Natural killer cell (primary cell): ENCODE measurements at regions not wholly inside any gene's neighbourhood (a gene's known extent, or its start where the extent isn't known, plus 50 kb on each side); places are given as distances from the start of the nearest gene placed in this dataset.

Source experiments
- ATAC-seq, 3 donors: fragments of 150-1000 bp in 2 of 3; fragments of 200-7000 bp in 1 of 3; cut with Tn5 transposase; 1 replicate in 1 of 3; 2 replicates in 2 of 3; pipeline ENCODE4 v1.10.0; 2021; ENCODE audit warnings: mild to moderate bottlenecking in 2 of 3, moderate library complexity in 2 of 3
- DNase-seq, 2 donors: peaks; one replicate each; pipeline versions ENCODE4 v3.0.0 to v3.0.0-alpha.2; 2013 to 2021; ENCODE audit warnings: mixed read lengths in 1 of 2
- H3K27ac ChIP-seq: one replicate; pipeline ENCODE4 v1.5.1; 2013; ENCODE audit warnings: mild to moderate bottlenecking, low read length
- H3K27me3 ChIP-seq: one replicate; pipeline ENCODE4 v1.6.1; 2013; ENCODE audit warnings: low read length; ENCODE audit not compliant: control insufficient read depth, insufficient read depth
- H3K36me3 ChIP-seq: one replicate; pipeline ENCODE4 v1.6.1; 2013; ENCODE audit warnings: low read length; ENCODE audit not compliant: control insufficient read depth, insufficient read depth
- H3K4me1 ChIP-seq: one replicate; pipeline ENCODE4 v1.6.1; 2013; ENCODE audit warnings: low read length; ENCODE audit not compliant: control insufficient read depth, insufficient read depth
- H3K4me3 ChIP-seq: one replicate; pipeline ENCODE4 v1.5.1; 2013; ENCODE audit warnings: low read length
- H3K9me3 ChIP-seq: one replicate; pipeline ENCODE4 v1.6.1; 2013; ENCODE audit warnings: low read length; ENCODE audit not compliant: control insufficient read depth, insufficient read depth
- H3K27ac Mint-ChIP-seq, 2 donors: one replicate each; pipeline ENCODE4 v1.8.0; 2022; ENCODE audit warnings: mild to moderate bottlenecking in 2 of 2, mixed read lengths in 2 of 2, moderate library complexity in 1 of 2
- H3K27me3 Mint-ChIP-seq, 2 donors: one replicate each; pipeline ENCODE4 v1.8.0; 2022; ENCODE audit warnings: low read depth in 2 of 2, mixed read lengths in 2 of 2
- H3K36me3 Mint-ChIP-seq: one replicate; pipeline ENCODE4 v1.8.0; 2022; ENCODE audit warnings: mixed read lengths
- H3K4me1 Mint-ChIP-seq, 2 donors: one replicate each; pipeline ENCODE4 v1.8.0; 2022; ENCODE audit warnings: mixed read lengths in 2 of 2
- H3K4me3 Mint-ChIP-seq: one replicate; pipeline ENCODE4 v1.8.0; 2022; ENCODE audit warnings: mild to moderate bottlenecking, moderate library complexity, mixed read lengths
- H3K9me3 Mint-ChIP-seq, 2 donors: one replicate each; pipeline ENCODE4 v1.8.0; 2022; ENCODE audit warnings: mixed read lengths in 2 of 2
- WGBS: methylation state at CpG from one replicate; pipeline ENCODE4 v1.1.7; 2013; ENCODE audit warnings: missing lambda C conversion rate; ENCODE audit not compliant: insufficient coverage; 5-methylcytosine and 5-hydroxymethylcytosine counted together
- intact Hi-C: fragments of 100-400 bp; cut with micrococcal nuclease; formaldehyde crosslinking; loops from one replicate; pipeline ENCODE4 v1.14.2; 2022
- TF ChIP-seq, protein P1 (sequence below): fragments of 200-600 bp; IDR thresholded peaks from one replicate; pipeline ENCODE4 v1.8.0; 2022; ENCODE audit warnings: antibody characterized with exemption

DNA sequence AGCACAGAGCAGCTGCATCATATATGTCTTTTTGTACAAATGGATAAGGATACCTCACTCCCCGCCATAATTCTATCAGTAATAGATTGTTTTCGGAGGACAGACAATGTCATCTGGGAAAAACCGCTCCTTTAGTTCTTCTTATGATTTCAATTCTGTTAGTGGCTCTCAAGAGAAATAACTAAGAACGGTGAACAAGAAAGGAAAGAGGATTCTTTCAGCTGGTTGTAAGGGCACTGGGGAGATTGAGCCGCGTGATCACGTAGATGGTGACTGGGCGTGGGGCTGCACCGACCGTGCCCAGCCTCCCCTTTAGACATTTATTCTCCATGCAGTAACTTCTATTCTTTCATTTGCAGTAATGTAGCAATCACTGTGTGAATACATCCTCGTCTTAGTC lies 99.4 kb upstream of the PEG3 start:
- H3K9me3 Mint-ChIP-seq = peaks cover 6 to 21% of the 10 kb centered on the region in 2 donors
- H3K4me1 Mint-ChIP-seq = no peaks in the 10 kb centered on the region
- H3K27me3 ChIP-seq = no peaks in the 10 kb centered on the region
- no peak overlapping the region for H3K27ac Mint-ChIP-seq
- H3K4me3 Mint-ChIP-seq = no peak overlapping the region
- TF ChIP-seq, protein P1, sequence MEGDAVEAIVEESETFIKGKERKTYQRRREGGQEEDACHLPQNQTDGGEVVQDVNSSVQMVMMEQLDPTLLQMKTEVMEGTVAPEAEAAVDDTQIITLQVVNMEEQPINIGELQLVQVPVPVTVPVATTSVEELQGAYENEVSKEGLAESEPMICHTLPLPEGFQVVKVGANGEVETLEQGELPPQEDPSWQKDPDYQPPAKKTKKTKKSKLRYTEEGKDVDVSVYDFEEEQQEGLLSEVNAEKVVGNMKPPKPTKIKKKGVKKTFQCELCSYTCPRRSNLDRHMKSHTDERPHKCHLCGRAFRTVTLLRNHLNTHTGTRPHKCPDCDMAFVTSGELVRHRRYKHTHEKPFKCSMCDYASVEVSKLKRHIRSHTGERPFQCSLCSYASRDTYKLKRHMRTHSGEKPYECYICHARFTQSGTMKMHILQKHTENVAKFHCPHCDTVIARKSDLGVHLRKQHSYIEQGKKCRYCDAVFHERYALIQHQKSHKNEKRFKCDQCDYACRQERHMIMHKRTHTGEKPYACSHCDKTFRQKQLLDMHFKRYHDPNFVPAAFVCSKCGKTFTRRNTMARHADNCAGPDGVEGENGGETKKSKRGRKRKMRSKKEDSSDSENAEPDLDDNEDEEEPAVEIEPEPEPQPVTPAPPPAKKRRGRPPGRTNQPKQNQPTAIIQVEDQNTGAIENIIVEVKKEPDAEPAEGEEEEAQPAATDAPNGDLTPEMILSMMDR = no peak
- intact Hi-C loops = no loop called here
- H3K9me3 ChIP-seq = peaks cover 16% of the 10 kb centered on the region
- WGBS = 89% methylated on average over 11 of the region's 11 CpGs
- no peaks in the 10 kb centered on the region for H3K4me1 ChIP-seq
- ATAC-seq (no peak), DNase-seq (no peak)
- no peaks in the 10 kb centered on the region for H3K27me3 Mint-ChIP-seq
- H3K27ac ChIP-seq = no peak overlapping the region
- no peaks in the 10 kb centered on the region for H3K36me3 ChIP-seq
- H3K36me3 Mint-ChIP-seq = peaks cover 4% of the 10 kb centered on the region
- no peak overlapping the region for H3K4me3 ChIP-seq

- Histone ChIP-seq H3K4me1 (no peaks in the 10 kb centered on the region), H3K27me3 (no peaks in the 10 kb centered on the region), H3K27ac (no peak overlapping the region), H3K4me3 (no peak overlapping the region), H3K9me3 (peaks cover 19% of the 10 kb centered on the region), H3K36me3 (no peaks in the 10 kb centered on the region)
- DNase-seq (peak in 1 of 2 donors; percentile 13), ATAC-seq (no peak)
- H3K27ac Mint-ChIP-seq = no peak overlapping the region
- H3K9me3 Mint-ChIP-seq = peaks cover 3 to 16% of the 10 kb centered on the region in 2 donors
- 57% methylated on average over 15 of the region's 17 CpGs for WGBS
- no peaks in the 10 kb centered on the region for H3K27me3 Mint-ChIP-seq
- TF ChIP-seq, protein P1 = no peak
- intact Hi-C loops = no loop called here
- H3K36me3 Mint-ChIP-seq = peaks cover 4% of the 10 kb centered on the region
- no peak overlapping the region for H3K4me3 Mint-ChIP-seq
- H3K4me1 Mint-ChIP-seq = no peaks in the 10 kb centered on the region
Observed at GRCh38 chr19:56942756-56943155, 102.2 kb upstream of the PEG3 start.

- TF ChIP-seq, protein P1 = no peak
- Histone ChIP-seq H3K4me1 (no peaks in the 10 kb centered on the region), H3K36me3 (no peaks in the 10 kb centered on the region), H3K27ac (no peak overlapping the region), H3K9me3 (peaks cover 22% of the 10 kb centered on the region), H3K4me3 (no peak overlapping the region), H3K27me3 (no peaks in the 10 kb centered on the region)
- Mint-ChIP-seq H3K36me3 (peaks cover 6% of the 10 kb centered on the region), H3K9me3 (peaks cover 10 to 13% of the 10 kb centered on the region in 2 donors), H3K27ac (no peak overlapping the region), H3K27me3 (no peaks in the 10 kb centered on the region), H3K4me3 (no peak overlapping the region), H3K4me1 (no peaks in the 10 kb centered on the region)
- DNase-seq (no peak), ATAC-seq (no peak)
- intact Hi-C loops = no loop called here
- 24% methylated on average over 4 of the region's 6 CpGs for WGBS
Observed at GRCh38 chr19:56946159-56946558, 105.6 kb upstream of the PEG3 start.

DNA sequence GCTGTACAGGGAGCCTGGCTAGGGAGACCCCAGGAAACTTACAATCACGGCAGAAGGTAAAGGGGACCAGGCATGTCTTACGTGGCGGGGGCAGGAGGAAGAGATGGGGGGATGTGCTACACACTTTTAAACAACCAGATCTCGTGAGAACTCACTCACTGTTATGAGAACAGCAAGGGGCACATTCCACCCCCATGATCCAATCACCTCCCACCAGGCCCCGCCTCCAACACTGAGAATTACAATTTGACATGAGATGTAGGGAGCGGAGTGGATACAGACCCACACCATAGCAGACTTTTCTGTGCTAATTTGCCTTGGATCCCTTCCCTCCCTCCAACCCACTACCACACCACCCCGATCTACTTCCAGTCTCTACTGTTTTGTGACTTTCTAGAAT lies 106.7 kb upstream of the PEG3 start:
- Histone ChIP-seq H3K4me3 (no peak overlapping the region), H3K27me3 (no peaks in the 10 kb centered on the region), H3K27ac (no peak overlapping the region), H3K36me3 (no peaks in the 10 kb centered on the region), H3K4me1 (no peaks in the 10 kb centered on the region), H3K9me3 (peaks cover 25% of the 10 kb centered on the region)
- TF ChIP-seq, protein P1 = no peak
- Mint-ChIP-seq H3K4me1 (no peaks in the 10 kb centered on the region), H3K4me3 (no peak overlapping the region), H3K9me3 (peaks cover 10% of the 10 kb centered on the region in 2 donors), H3K27ac (no peak overlapping the region), H3K27me3 (no peaks in the 10 kb centered on the region), H3K36me3 (peaks cover 6% of the 10 kb centered on the region)
- ATAC-seq (no peak), DNase-seq (no peak)
- WGBS = 67% methylated on average over 3 of the region's 7 CpGs
- intact Hi-C loops = no loop called here
